K562 (cell line): ENCODE measurements at regions not wholly inside any gene's neighbourhood (a gene's known extent, or its start where the extent isn't known, plus 50 kb on each side); places are given as distances from the start of the nearest gene placed in this dataset.

Experiments used
- EP300 ChIP-seq: IDR thresholded peaks from 2 replicates; pipeline ENCODE4 v1.6.1; 2012; ENCODE audit warnings: low read length, improper control_type of control experiment
- HDAC1 ChIP-seq, 2 experiments: fragments of 450-650 bp; IDR thresholded peaks; 2 replicates each; pipeline ENCODE4 v1.6.1; 2016 to 2017; ENCODE audit warnings: inconsistent platforms in 1 of 2, mild to moderate bottlenecking in 1 of 2, moderate library complexity in 1 of 2
- RAD21 ChIP-seq, 2 experiments: fragments of 250-450 bp in 1 of 2; fragments of 450-650 bp in 1 of 2; sonication (Bioruptor Pico) in 1 of 2; formaldehyde crosslinking in 1 of 2; IDR thresholded peaks in 1 of 2; conservative IDR thresholded peaks in 1 of 2; 2 replicates each; pipeline versions ENCODE4 v1.4.0 to v1.8.0; 2020 to 2022; ENCODE audit warnings: mild to moderate bottlenecking in 2 of 2, moderate library complexity in 1 of 2

- TF ChIP-seq HDAC1 (IDR thresholded peaks at IDR 0.05) = no peak
- no peak for TF ChIP-seq RAD21 (CRISPR knock-in tag; conservative IDR thresholded peaks at IDR 0.05 in 1 of 2, IDR thresholded peaks at IDR 0.05 in 1 of 2)
- no peak for TF ChIP-seq EP300
These were observed 119.5 kb downstream of the IRF8 start for GRCh38 chr16:86018487-86018886.
